ENCODE measurements at regions not wholly inside any gene's neighbourhood (a gene's known extent, or its start where the extent isn't known, plus 50 kb on each side); places are given as distances from the start of the nearest gene placed in this dataset.
"Not testable (repeated sequence)": the region's sequence is repeated elsewhere in the genome, so short reads cannot be mapped to it uniquely, and the experiment has no call there.

- 80% methylated on average over 1 of the region's 4 CpGs for WGBS
- not testable (repeated sequence) for H3K9me3 ChIP-seq (ENCODE audit: insufficient read depth, low read depth, low read length)
Measured at GRCh38 chr9:63334187-63334586, 1950.8 kb downstream of the FOXD4L5 start.

GRCh38 chr9:63333083-63333482 is 1951.9 kb downstream of the FOXD4L5 start:
- not testable (repeated sequence) for H3K4me3 ChIP-seq (ENCODE audit: low read length); H3K9ac ChIP-seq (ENCODE audit: low read depth, low read length); H3K4me1 ChIP-seq (ENCODE audit: insufficient read depth, low read length); H3K36me3 ChIP-seq (ENCODE audit: insufficient read depth, low read length); H3K27ac ChIP-seq (ENCODE audit: low read depth, low read length); H3K9me3 ChIP-seq (ENCODE audit: insufficient read depth, low read depth, low read length)
- WGBS: no CpG with 5 or more reads among the region's 3 CpGs
- peaks cover 13% of the 10 kb centered on the region for H3K27me3 ChIP-seq (ENCODE audit: insufficient read depth, low read length)

More at GRCh38 chr9:63334187-63334586, 1950.8 kb downstream of the FOXD4L5 start:
- H3K4me3 ChIP-seq (ENCODE audit: low read length); H3K4me1 ChIP-seq (ENCODE audit: insufficient read depth, low read length); H3K9ac ChIP-seq (ENCODE audit: low read depth, low read length); H3K27ac ChIP-seq (ENCODE audit: low read depth, low read length); H3K36me3 ChIP-seq (ENCODE audit: insufficient read depth, low read length): not testable (repeated sequence)
- H3K27me3 ChIP-seq (ENCODE audit: insufficient read depth, low read length): peaks cover 15% of the 10 kb centered on the region

- H3K36me3 ChIP-seq (ENCODE audit: insufficient read depth, low read length); H3K4me3 ChIP-seq (ENCODE audit: low read length); H3K27ac ChIP-seq (ENCODE audit: low read depth, low read length); H3K9me3 ChIP-seq (ENCODE audit: insufficient read depth, low read depth, low read length); H3K4me1 ChIP-seq (ENCODE audit: insufficient read depth, low read length); H3K9ac ChIP-seq (ENCODE audit: low read depth, low read length): not testable (repeated sequence)
- WGBS: 100% methylated on average over 2 of the region's 6 CpGs
- H3K27me3 ChIP-seq (ENCODE audit: insufficient read depth, low read length): peaks cover 22% of the 10 kb centered on the region
Measured at GRCh38 chr9:63328313-63328712, 1956.7 kb downstream of the FOXD4L5 start.

GRCh38 chr9:63327211-63327610 is 1957.8 kb downstream of the FOXD4L5 start:
- H3K4me1 ChIP-seq (ENCODE audit: insufficient read depth, low read length); H3K9ac ChIP-seq (ENCODE audit: low read depth, low read length); H3K9me3 ChIP-seq (ENCODE audit: insufficient read depth, low read depth, low read length); H3K4me3 ChIP-seq (ENCODE audit: low read length); H3K27ac ChIP-seq (ENCODE audit: low read depth, low read length); H3K36me3 ChIP-seq (ENCODE audit: insufficient read depth, low read length): not testable (repeated sequence)
- 94% methylated on average over 3 of the region's 3 CpGs for WGBS
- H3K27me3 ChIP-seq (ENCODE audit: insufficient read depth, low read length): peaks cover 22% of the 10 kb centered on the region

GRCh38 chr9:63326665-63327064 is 1958.3 kb downstream of the FOXD4L5 start:
- H3K9me3 ChIP-seq (ENCODE audit: insufficient read depth, low read depth, low read length); H3K9ac ChIP-seq (ENCODE audit: low read depth, low read length); H3K4me3 ChIP-seq (ENCODE audit: low read length); H3K4me1 ChIP-seq (ENCODE audit: insufficient read depth, low read length); H3K27ac ChIP-seq (ENCODE audit: low read depth, low read length); H3K36me3 ChIP-seq (ENCODE audit: insufficient read depth, low read length): not testable (repeated sequence)
- 98% methylated on average over 5 of the region's 9 CpGs for WGBS
- peaks cover 22% of the 10 kb centered on the region for H3K27me3 ChIP-seq (ENCODE audit: insufficient read depth, low read length)

GRCh38 chr9:63325696-63326095 is 1959.3 kb downstream of the FOXD4L5 start:
- peaks cover 22% of the 10 kb centered on the region for H3K27me3 ChIP-seq (ENCODE audit: insufficient read depth, low read length)
- not testable (repeated sequence) for H3K9me3 ChIP-seq (ENCODE audit: insufficient read depth, low read depth, low read length); H3K4me1 ChIP-seq (ENCODE audit: insufficient read depth, low read length); H3K4me3 ChIP-seq (ENCODE audit: low read length); H3K9ac ChIP-seq (ENCODE audit: low read depth, low read length); H3K36me3 ChIP-seq (ENCODE audit: insufficient read depth, low read length); H3K27ac ChIP-seq (ENCODE audit: low read depth, low read length)
- 89% methylated on average over 5 of the region's 5 CpGs for WGBS

GRCh38 chr9:63318093-63318492 is 1966.9 kb downstream of the FOXD4L5 start:
- H3K4me3 ChIP-seq (ENCODE audit: low read length); H3K9ac ChIP-seq (ENCODE audit: low read depth, low read length); H3K4me1 ChIP-seq (ENCODE audit: insufficient read depth, low read length); H3K9me3 ChIP-seq (ENCODE audit: insufficient read depth, low read depth, low read length); H3K27ac ChIP-seq (ENCODE audit: low read depth, low read length); H3K36me3 ChIP-seq (ENCODE audit: insufficient read depth, low read length): not testable (repeated sequence)
- 93% methylated on average over 6 of the region's 11 CpGs for WGBS
- H3K27me3 ChIP-seq (ENCODE audit: insufficient read depth, low read length): peaks cover 18% of the 10 kb centered on the region

- not testable (repeated sequence) for H3K4me3 ChIP-seq (ENCODE audit: low read length); H3K9me3 ChIP-seq (ENCODE audit: insufficient read depth, low read depth, low read length); H3K4me1 ChIP-seq (ENCODE audit: insufficient read depth, low read length); H3K9ac ChIP-seq (ENCODE audit: low read depth, low read length); H3K27ac ChIP-seq (ENCODE audit: low read depth, low read length); H3K36me3 ChIP-seq (ENCODE audit: insufficient read depth, low read length)
- WGBS: 73% methylated on average over 7 of the region's 8 CpGs
- H3K27me3 ChIP-seq (ENCODE audit: insufficient read depth, low read length): peaks cover 22% of the 10 kb centered on the region
Measured at GRCh38 chr9:63315387-63315786, 1969.6 kb downstream of the FOXD4L5 start.

GRCh38 chr9:63296848-63297247 is 1988.2 kb downstream of the FOXD4L5 start:
- H3K27ac ChIP-seq (ENCODE audit: low read depth, low read length); H3K4me1 ChIP-seq (ENCODE audit: insufficient read depth, low read length); H3K9ac ChIP-seq (ENCODE audit: low read depth, low read length); H3K36me3 ChIP-seq (ENCODE audit: insufficient read depth, low read length); H3K9me3 ChIP-seq (ENCODE audit: insufficient read depth, low read depth, low read length); H3K27me3 ChIP-seq (ENCODE audit: insufficient read depth, low read length); H3K4me3 ChIP-seq (ENCODE audit: low read length): not testable (repeated sequence)
- WGBS: 83% methylated on average over 5 of the region's 14 CpGs

GRCh38 chr9:63296366-63296765 is 1988.6 kb downstream of the FOXD4L5 start:
- not testable (repeated sequence) for H3K27me3 ChIP-seq (ENCODE audit: insufficient read depth, low read length); H3K9me3 ChIP-seq (ENCODE audit: insufficient read depth, low read depth, low read length); H3K27ac ChIP-seq (ENCODE audit: low read depth, low read length); H3K4me1 ChIP-seq (ENCODE audit: insufficient read depth, low read length); H3K9ac ChIP-seq (ENCODE audit: low read depth, low read length); H3K4me3 ChIP-seq (ENCODE audit: low read length); H3K36me3 ChIP-seq (ENCODE audit: insufficient read depth, low read length)
- 84% methylated on average over 8 of the region's 27 CpGs for WGBS

GRCh38 chr9:63289971-63290370 is 1995.0 kb downstream of the FOXD4L5 start:
- H3K36me3 ChIP-seq (ENCODE audit: insufficient read depth, low read length); H3K27me3 ChIP-seq (ENCODE audit: insufficient read depth, low read length); H3K27ac ChIP-seq (ENCODE audit: low read depth, low read length); H3K9ac ChIP-seq (ENCODE audit: low read depth, low read length); H3K4me3 ChIP-seq (ENCODE audit: low read length); H3K4me1 ChIP-seq (ENCODE audit: insufficient read depth, low read length); H3K9me3 ChIP-seq (ENCODE audit: insufficient read depth, low read depth, low read length): not testable (repeated sequence)
- no CpG with 5 or more reads among the region's 1 CpG for WGBS
